HepG2 (cell line): ENCODE measurements at regions not wholly inside any gene's neighbourhood (a gene's known extent, or its start where the extent isn't known, plus 50 kb on each side); places are given as distances from the start of the nearest gene placed in this dataset.

Experiments used
- AGO1 ChIP-seq: fragments of 200-400 bp; formaldehyde crosslinking; IDR thresholded peaks from 2 replicates; pipeline ENCODE4 v1.6.1; 2017; ENCODE audit warnings: mild to moderate bottlenecking, low read depth, low read length, moderate library complexity; ENCODE audit not compliant: poor library complexity, severe bottlenecking
- FOXK2 ChIP-seq: fragments of 450-650 bp; IDR thresholded peaks from 2 replicates; pipeline ENCODE4 v1.6.1; 2016
- TF ChIP-seq, protein P1 (sequence below): sonication (generic); formaldehyde crosslinking; IDR thresholded peaks from 2 replicates; pipeline ENCODE4 v1.5.0; 2020; ENCODE audit warnings: mild to moderate bottlenecking, missing genetic modification reagents, borderline replicate concordance
- TF ChIP-seq, protein P2 (sequence below): sonication (generic); formaldehyde crosslinking; IDR thresholded peaks from 2 replicates; pipeline ENCODE4 v1.4.0; 2020; ENCODE audit warnings: mild to moderate bottlenecking, missing genetic modification reagents
- TF ChIP-seq, protein P3 (sequence below): sonication (generic); formaldehyde crosslinking; IDR thresholded peaks from 2 replicates; pipeline ENCODE4 v1.4.0; 2020; ENCODE audit warnings: missing genetic modification reagents, borderline replicate concordance

DNA sequence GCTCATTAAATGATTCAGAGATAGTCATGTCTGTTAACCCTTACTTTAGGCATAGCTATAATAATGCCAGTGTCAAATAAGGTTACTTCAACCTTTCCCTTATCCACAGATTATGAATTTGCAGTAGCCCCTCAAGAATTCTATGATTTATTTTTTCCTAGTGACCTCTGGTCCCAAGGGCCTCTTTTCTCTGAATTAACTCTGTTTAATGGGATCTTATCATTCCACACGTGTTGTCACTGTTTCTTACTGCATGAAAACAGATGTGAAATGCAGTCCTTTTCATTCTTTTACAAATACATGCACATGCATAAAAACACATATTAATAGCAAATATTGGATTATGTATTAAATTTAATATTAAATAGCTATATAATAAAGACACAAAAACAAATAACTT, 667.7 kb upstream of the FOXG1 start (continued):
- TF ChIP-seq, protein P1, sequence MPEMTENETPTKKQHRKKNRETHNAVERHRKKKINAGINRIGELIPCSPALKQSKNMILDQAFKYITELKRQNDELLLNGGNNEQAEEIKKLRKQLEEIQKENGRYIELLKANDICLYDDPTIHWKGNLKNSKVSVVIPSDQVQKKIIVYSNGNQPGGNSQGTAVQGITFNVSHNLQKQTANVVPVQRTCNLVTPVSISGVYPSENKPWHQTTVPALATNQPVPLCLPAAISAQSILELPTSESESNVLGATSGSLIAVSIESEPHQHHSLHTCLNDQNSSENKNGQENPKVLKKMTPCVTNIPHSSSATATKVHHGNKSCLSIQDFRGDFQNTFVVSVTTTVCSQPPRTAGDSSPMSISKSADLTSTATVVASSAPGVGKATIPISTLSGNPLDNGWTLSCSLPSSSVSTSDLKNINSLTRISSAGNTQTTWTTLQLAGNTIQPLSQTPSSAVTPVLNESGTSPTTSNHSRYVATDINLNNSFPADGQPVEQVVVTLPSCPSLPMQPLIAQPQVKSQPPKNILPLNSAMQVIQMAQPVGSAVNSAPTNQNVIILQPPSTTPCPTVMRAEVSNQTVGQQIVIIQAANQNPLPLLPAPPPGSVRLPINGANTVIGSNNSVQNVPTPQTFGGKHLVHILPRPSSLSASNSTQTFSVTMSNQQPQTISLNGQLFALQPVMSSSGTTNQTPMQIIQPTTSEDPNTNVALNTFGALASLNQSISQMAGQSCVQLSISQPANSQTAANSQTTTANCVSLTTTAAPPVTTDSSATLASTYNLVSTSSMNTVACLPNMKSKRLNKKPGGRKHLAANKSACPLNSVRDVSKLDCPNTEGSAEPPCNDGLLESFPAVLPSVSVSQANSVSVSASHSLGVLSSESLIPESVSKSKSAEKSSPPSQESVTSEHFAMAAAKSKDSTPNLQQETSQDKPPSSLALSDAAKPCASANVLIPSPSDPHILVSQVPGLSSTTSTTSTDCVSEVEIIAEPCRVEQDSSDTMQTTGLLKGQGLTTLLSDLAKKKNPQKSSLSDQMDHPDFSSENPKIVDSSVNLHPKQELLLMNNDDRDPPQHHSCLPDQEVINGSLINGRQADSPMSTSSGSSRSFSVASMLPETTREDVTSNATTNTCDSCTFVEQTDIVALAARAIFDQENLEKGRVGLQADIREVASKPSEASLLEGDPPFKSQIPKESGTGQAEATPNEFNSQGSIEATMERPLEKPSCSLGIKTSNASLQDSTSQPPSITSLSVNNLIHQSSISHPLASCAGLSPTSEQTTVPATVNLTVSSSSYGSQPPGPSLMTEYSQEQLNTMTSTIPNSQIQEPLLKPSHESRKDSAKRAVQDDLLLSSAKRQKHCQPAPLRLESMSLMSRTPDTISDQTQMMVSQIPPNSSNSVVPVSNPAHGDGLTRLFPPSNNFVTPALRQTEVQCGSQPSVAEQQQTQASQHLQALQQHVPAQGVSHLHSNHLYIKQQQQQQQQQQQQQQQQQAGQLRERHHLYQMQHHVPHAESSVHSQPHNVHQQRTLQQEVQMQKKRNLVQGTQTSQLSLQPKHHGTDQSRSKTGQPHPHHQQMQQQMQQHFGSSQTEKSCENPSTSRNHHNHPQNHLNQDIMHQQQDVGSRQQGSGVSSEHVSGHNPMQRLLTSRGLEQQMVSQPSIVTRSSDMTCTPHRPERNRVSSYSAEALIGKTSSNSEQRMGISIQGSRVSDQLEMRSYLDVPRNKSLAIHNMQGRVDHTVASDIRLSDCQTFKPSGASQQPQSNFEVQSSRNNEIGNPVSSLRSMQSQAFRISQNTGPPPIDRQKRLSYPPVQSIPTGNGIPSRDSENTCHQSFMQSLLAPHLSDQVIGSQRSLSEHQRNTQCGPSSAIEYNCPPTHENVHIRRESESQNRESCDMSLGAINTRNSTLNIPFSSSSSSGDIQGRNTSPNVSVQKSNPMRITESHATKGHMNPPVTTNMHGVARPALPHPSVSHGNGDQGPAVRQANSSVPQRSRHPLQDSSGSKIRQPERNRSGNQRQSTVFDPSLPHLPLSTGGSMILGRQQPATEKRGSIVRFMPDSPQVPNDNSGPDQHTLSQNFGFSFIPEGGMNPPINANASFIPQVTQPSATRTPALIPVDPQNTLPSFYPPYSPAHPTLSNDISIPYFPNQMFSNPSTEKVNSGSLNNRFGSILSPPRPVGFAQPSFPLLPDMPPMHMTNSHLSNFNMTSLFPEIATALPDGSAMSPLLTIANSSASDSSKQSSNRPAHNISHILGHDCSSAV (CRISPR knock-in tag) = no peak
- TF ChIP-seq AGO1 (no peak), FOXK2 (no peak)
- TF ChIP-seq, protein P2, sequence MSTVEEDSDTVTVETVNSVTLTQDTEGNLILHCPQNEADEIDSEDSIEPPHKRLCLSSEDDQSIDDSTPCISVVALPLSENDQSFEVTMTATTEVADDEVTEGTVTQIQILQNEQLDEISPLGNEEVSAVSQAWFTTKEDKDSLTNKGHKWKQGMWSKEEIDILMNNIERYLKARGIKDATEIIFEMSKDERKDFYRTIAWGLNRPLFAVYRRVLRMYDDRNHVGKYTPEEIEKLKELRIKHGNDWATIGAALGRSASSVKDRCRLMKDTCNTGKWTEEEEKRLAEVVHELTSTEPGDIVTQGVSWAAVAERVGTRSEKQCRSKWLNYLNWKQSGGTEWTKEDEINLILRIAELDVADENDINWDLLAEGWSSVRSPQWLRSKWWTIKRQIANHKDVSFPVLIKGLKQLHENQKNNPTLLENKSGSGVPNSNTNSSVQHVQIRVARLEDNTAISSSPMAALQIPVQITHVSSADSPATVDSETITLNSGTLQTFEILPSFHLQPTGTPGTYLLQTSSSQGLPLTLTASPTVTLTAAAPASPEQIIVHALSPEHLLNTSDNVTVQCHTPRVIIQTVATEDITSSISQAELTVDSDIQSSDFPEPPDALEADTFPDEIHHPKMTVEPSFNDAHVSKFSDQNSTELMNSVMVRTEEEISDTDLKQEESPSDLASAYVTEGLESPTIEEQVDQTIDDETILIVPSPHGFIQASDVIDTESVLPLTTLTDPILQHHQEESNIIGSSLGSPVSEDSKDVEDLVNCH = no peak
- TF ChIP-seq, protein P3, sequence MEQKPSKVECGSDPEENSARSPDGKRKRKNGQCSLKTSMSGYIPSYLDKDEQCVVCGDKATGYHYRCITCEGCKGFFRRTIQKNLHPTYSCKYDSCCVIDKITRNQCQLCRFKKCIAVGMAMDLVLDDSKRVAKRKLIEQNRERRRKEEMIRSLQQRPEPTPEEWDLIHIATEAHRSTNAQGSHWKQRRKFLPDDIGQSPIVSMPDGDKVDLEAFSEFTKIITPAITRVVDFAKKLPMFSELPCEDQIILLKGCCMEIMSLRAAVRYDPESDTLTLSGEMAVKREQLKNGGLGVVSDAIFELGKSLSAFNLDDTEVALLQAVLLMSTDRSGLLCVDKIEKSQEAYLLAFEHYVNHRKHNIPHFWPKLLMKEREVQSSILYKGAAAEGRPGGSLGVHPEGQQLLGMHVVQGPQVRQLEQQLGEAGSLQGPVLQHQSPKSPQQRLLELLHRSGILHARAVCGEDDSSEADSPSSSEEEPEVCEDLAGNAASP (CRISPR knock-in tag) = no peak
